ENCODE measurements at regions not wholly inside any gene's neighbourhood (a gene's known extent, or its start where the extent isn't known, plus 50 kb on each side); places are given as distances from the start of the nearest gene placed in this dataset.

DNA sequence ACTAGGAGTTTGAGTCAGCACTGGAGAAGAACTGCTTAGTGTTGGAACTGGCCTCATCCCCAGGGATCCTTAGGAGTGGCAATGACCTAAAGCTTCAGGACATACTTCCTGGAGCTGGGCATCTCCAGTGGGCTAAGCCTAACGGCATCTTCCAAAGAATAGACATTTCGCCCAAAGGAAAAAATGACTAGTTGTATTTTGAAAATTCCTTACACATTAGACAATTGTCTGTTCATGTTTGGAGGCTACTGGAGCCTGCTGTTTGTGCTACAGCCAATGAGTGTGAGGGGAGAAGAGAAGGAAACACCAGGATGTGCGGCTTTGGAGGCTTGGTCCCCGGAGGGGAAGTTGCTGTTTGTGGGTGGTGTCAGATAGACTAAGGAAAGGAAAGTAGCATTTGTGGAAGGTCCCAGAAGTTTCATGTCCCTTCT lies 77.6 kb downstream of the POLR2M start:
- TF ChIP-seq, protein P1, sequence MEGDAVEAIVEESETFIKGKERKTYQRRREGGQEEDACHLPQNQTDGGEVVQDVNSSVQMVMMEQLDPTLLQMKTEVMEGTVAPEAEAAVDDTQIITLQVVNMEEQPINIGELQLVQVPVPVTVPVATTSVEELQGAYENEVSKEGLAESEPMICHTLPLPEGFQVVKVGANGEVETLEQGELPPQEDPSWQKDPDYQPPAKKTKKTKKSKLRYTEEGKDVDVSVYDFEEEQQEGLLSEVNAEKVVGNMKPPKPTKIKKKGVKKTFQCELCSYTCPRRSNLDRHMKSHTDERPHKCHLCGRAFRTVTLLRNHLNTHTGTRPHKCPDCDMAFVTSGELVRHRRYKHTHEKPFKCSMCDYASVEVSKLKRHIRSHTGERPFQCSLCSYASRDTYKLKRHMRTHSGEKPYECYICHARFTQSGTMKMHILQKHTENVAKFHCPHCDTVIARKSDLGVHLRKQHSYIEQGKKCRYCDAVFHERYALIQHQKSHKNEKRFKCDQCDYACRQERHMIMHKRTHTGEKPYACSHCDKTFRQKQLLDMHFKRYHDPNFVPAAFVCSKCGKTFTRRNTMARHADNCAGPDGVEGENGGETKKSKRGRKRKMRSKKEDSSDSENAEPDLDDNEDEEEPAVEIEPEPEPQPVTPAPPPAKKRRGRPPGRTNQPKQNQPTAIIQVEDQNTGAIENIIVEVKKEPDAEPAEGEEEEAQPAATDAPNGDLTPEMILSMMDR (IDR thresholded peaks at IDR 0.05): no peak
- TF ChIP-seq POLR2A (IDR thresholded peaks at IDR 0.05): no peak

Measured in tibial nerve (tissue), 3 donors.